ENCODE measurements at regions not wholly inside any gene's neighbourhood (a gene's known extent, or its start where the extent isn't known, plus 50 kb on each side); places are given as distances from the start of the nearest gene placed in this dataset.

DNA sequence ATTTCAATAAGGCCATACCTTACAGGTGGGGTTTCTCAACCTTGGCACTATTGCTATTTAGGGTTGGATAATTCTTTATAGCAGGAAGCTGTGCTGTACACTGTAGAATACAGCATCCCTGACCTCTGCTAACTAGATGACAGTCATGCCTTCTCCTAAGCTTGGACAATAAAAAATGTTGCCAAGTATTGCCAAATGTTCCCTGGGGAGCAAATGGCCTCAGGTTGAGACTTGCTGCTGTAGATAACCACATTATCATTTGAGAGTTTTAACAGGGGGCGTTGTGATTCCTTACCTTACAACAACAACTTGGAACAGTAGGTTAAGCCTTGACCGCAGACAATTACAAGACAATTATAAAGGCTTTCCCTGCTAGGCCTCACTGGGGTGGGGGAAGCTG is 1073.6 kb upstream of the TMEM132C start:
- TF ChIP-seq CTCF (IDR thresholded peaks at IDR 0.05; ENCODE audit: extremely low read depth in 1 of 2, insufficient read depth in 1 of 2, low read depth in 1 of 2, low read length in 2 of 2) (no peak), MAX (IDR thresholded peaks at IDR 0.05; ENCODE audit: insufficient read depth, insufficient read length) (no peak), POLR2A (IDR thresholded peaks at IDR 0.05; ENCODE audit: low read depth, low read length) (no peak)

Measured in endothelial cell of umbilical vein (primary cell).